ENCODE measurements at regions not wholly inside any gene's neighbourhood (a gene's known extent, or its start where the extent isn't known, plus 50 kb on each side); places are given as distances from the start of the nearest gene placed in this dataset.
A peak's percentile ranks its signal among the peaks of the same experiment; 100 is the strongest.

DNA sequence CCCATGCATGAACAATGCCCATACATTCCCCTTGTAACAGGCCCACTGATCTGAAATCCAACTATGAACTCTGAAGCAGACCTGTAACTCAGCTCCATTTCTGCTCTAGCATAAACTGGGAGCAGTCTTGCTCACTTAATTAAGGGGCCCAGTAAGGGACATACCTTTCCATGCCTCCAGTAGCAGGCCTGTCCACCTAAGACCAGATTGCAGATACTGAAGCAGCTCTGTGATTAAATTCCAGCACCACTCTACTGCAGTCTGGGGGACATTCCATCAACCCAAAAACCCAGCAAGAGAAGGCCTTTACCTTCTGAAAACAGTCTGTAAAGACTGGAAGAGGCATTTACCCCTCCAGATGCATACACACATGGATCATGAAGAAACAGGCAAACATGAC is 162.0 kb upstream of the NEIL3 start:
- DNase-seq: no peak
- no peak for TF ChIP-seq CTCF (IDR thresholded peaks at IDR 0.05)
- Mint-ChIP-seq H3K4me1 (no peaks in the 10 kb centered on the region), H3K36me3 (ENCODE audit: low read depth) (no peaks in the 10 kb centered on the region), H3K27me3 (ENCODE audit: low read depth, poor library complexity) (no peaks in the 10 kb centered on the region), H3K9me3 (peaks cover 4% of the 10 kb centered on the region), H3K4me3 (no peak overlapping the region), H3K27ac (peak overlapping the region; percentile 31)

- no peak overlapping the region for H3K4me3 Mint-ChIP-seq
- DNase-seq: no peak
Observed at GRCh38 chr4:177155454-177155853, 154.2 kb upstream of the NEIL3 start.

GRCh38 chr4:177159600-177159999 is 150.1 kb upstream of the NEIL3 start:
- no peak overlapping the region for H3K4me3 Mint-ChIP-seq
- no peaks in the 10 kb centered on the region for H3K36me3 Mint-ChIP-seq (ENCODE audit: low read depth)
- H3K4me1 Mint-ChIP-seq: no peaks in the 10 kb centered on the region
- TF ChIP-seq CTCF (IDR thresholded peaks at IDR 0.05): no peak
- H3K27me3 Mint-ChIP-seq (ENCODE audit: low read depth, poor library complexity): no peaks in the 10 kb centered on the region
- H3K27ac Mint-ChIP-seq: no peak overlapping the region
- no peaks in the 10 kb centered on the region for H3K9me3 Mint-ChIP-seq
- DNase-seq: no peak

More at GRCh38 chr4:177155454-177155853, 154.2 kb upstream of the NEIL3 start:
- H3K27ac Mint-ChIP-seq: no peak overlapping the region
- H3K9me3 Mint-ChIP-seq: peaks cover 4% of the 10 kb centered on the region
- no peaks in the 10 kb centered on the region for H3K27me3 Mint-ChIP-seq (ENCODE audit: low read depth, poor library complexity)
- H3K4me1 Mint-ChIP-seq: no peaks in the 10 kb centered on the region
- TF ChIP-seq CTCF (IDR thresholded peaks at IDR 0.05): no peak
- no peaks in the 10 kb centered on the region for H3K36me3 Mint-ChIP-seq (ENCODE audit: low read depth)

DNA sequence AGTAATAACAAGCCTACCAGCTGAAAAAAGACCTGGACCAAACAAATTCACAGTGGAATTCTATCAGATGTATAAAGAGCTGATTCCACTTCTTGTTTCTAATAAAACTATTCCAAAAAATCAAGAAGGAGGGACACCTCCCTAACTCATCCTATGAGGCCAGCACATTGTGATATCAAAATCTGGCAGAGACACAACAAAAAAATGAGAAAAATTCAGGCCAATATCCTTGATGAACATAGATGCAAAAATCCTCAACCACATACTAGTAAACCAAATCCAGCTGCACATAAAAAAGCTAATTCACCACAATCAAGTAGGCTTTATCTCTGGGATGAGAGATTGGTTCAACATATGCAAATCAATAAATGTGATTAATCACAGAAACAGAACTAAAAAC is 147.9 kb upstream of the NEIL3 start:
- Mint-ChIP-seq H3K4me1 (no peaks in the 10 kb centered on the region), H3K27me3 (ENCODE audit: low read depth, poor library complexity) (no peaks in the 10 kb centered on the region), H3K4me3 (no peak overlapping the region), H3K27ac (no peak overlapping the region), H3K36me3 (ENCODE audit: low read depth) (no peaks in the 10 kb centered on the region), H3K9me3 (no peaks in the 10 kb centered on the region)
- no peak for DNase-seq
- no peak for TF ChIP-seq CTCF (IDR thresholded peaks at IDR 0.05)

- H3K4me1 Mint-ChIP-seq: no peaks in the 10 kb centered on the region
- DNase-seq: no peak
- TF ChIP-seq CTCF (IDR thresholded peaks at IDR 0.05): no peak
- no peak overlapping the region for H3K27ac Mint-ChIP-seq
- H3K27me3 Mint-ChIP-seq (ENCODE audit: low read depth, poor library complexity): no peaks in the 10 kb centered on the region
- H3K4me3 Mint-ChIP-seq: no peak overlapping the region
- no peaks in the 10 kb centered on the region for H3K36me3 Mint-ChIP-seq (ENCODE audit: low read depth)
- H3K9me3 Mint-ChIP-seq: no peaks in the 10 kb centered on the region
Observed at GRCh38 chr4:177163532-177163931, 146.1 kb upstream of the NEIL3 start.

DNA sequence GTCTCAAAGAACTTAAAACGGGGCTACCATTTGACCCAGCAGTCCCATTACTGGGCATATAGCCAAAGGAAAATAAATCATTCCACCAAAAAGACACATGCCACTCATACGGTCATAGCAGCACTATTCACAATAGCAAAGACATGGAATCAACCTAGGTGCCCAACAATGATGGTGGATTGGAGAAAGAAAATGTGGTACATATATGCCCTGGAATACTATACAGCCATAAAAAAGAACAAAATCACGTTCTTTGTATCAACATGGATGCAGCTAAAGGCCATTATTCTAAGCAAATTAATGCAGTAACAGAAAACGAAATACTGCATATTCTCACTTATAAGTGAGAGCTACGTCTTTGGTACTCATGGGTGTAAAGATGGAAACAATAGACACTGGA is 138.1 kb upstream of the NEIL3 start:
- no peaks in the 10 kb centered on the region for H3K36me3 Mint-ChIP-seq (ENCODE audit: low read depth)
- no peak for TF ChIP-seq CTCF (IDR thresholded peaks at IDR 0.05)
- peaks cover 3% of the 10 kb centered on the region for H3K27me3 Mint-ChIP-seq (ENCODE audit: low read depth, poor library complexity)
- no peak overlapping the region for H3K4me3 Mint-ChIP-seq
- no peaks in the 10 kb centered on the region for H3K9me3 Mint-ChIP-seq
- no peak overlapping the region for H3K27ac Mint-ChIP-seq
- DNase-seq: no peak
- H3K4me1 Mint-ChIP-seq: no peaks in the 10 kb centered on the region

All from nephron progenitor cell (in vitro differentiated cells).